Karpas-422 (cell line): ENCODE measurements at regions not wholly inside any gene's neighbourhood (a gene's known extent, or its start where the extent isn't known, plus 50 kb on each side); places are given as distances from the start of the nearest gene placed in this dataset.

Source experiments
- DNase-seq: peaks from one replicate; pipeline ENCODE4 v3.0.0-alpha.2; 2015
- H2AFZ ChIP-seq: fragments of 200-600 bp; sonication (generic); 2 replicates; pipeline ENCODE4 v1.6.1; 2014; ENCODE audit warnings: antibody characterized with exemption, low read length, mixed read lengths
- H3K27ac ChIP-seq: fragments of 200-600 bp; sonication (generic); 2 replicates; pipeline ENCODE4 v1.5.1; 2014; ENCODE audit warnings: mild to moderate bottlenecking, low read length, moderate library complexity
- H3K27me3 ChIP-seq: fragments of 200-600 bp; sonication (generic); 2 replicates; pipeline ENCODE4 v1.6.1; 2014; ENCODE audit warnings: low read length, mixed read lengths
- H3K36me3 ChIP-seq: fragments of 200-600 bp; sonication (generic); 2 replicates; pipeline ENCODE4 v1.6.1; 2014; ENCODE audit warnings: low read length, mixed read lengths; ENCODE audit not compliant: insufficient read depth
- H3K4me1 ChIP-seq: fragments of 200-600 bp; sonication (generic); 2 replicates; pipeline ENCODE4 v1.6.1; 2014; ENCODE audit warnings: mild to moderate bottlenecking, low read length, mixed read lengths
- H3K4me2 ChIP-seq: fragments of 200-600 bp; sonication (generic); 2 replicates; pipeline ENCODE4 v1.6.1; 2014; ENCODE audit warnings: low read length, low read depth, mild to moderate bottlenecking; ENCODE audit not compliant: poor library complexity, severe bottlenecking
- H3K4me3 ChIP-seq: fragments of 200-600 bp; sonication (generic); 2 replicates; pipeline ENCODE4 v1.5.1; 2014; ENCODE audit warnings: mild to moderate bottlenecking, antibody characterized with exemption, low read length, mixed read lengths
- H3K79me2 ChIP-seq: fragments of 200-600 bp; sonication (generic); 2 replicates; pipeline ENCODE4 v1.6.1; 2014; ENCODE audit warnings: mild to moderate bottlenecking, low read length, mixed read lengths
- H3K9ac ChIP-seq: fragments of 200-600 bp; sonication (generic); 2 replicates; pipeline ENCODE4 v1.6.0; 2014; ENCODE audit warnings: low read length
- H3K9me2 ChIP-seq: fragments of 200-600 bp; sonication (generic), shearing (Covaris generic); replicated peaks from 2 replicates; pipeline ENCODE4 v1.6.0; 2014; ENCODE audit warnings: mild to moderate bottlenecking, low read length, moderate library complexity; ENCODE audit not compliant: insufficient read depth
- H3K9me3 ChIP-seq: fragments of 300-700, 200-600 bp; sonication (generic); 2 replicates; pipeline ENCODE4 v1.6.1; 2014; ENCODE audit warnings: low read length, mixed read lengths
- H4K20me1 ChIP-seq: fragments of 200-600 bp; sonication (generic); 2 replicates; pipeline ENCODE4 v1.6.1; 2014; ENCODE audit warnings: mild to moderate bottlenecking, antibody characterized with exemption, low read length, low read depth; ENCODE audit not compliant: insufficient read depth

GRCh38 chrX:13890806-13891205 is 73.9 kb upstream of the GPM6B start:
- Histone ChIP-seq H2AFZ (no peak overlapping the region), H3K9me2 (no peaks in the 10 kb centered on the region), H3K4me2 (no peak overlapping the region), H3K79me2 (no peaks in the 10 kb centered on the region), H3K4me1 (peaks cover 8% of the 10 kb centered on the region), H3K4me3 (no peak overlapping the region), H4K20me1 (no peaks in the 10 kb centered on the region), H3K9ac (no peak overlapping the region), H3K36me3 (no peaks in the 10 kb centered on the region), H3K9me3 (no peaks in the 10 kb centered on the region), H3K27me3 (no peaks in the 10 kb centered on the region), H3K27ac (no peak overlapping the region)
- no peak for DNase-seq

GRCh38 chrX:13888284-13888683 is 71.4 kb upstream of the GPM6B start:
- H3K4me2 ChIP-seq, result no peak overlapping the region
- H3K4me3 ChIP-seq, result no peak overlapping the region
- H2AFZ ChIP-seq, result no peak overlapping the region
- DNase-seq, result no peak
- no peak overlapping the region for H3K27ac ChIP-seq
- H3K79me2 ChIP-seq, result no peaks in the 10 kb centered on the region
- no peaks in the 10 kb centered on the region for H3K9me3 ChIP-seq
- H3K9me2 ChIP-seq, result no peaks in the 10 kb centered on the region
- H4K20me1 ChIP-seq, result no peaks in the 10 kb centered on the region
- peaks cover 8% of the 10 kb centered on the region for H3K4me1 ChIP-seq
- H3K9ac ChIP-seq, result no peak overlapping the region
- no peaks in the 10 kb centered on the region for H3K27me3 ChIP-seq
- H3K36me3 ChIP-seq, result no peaks in the 10 kb centered on the region

GRCh38 chrX:13885591-13885990 is 68.7 kb upstream of the GPM6B start:
- no peak overlapping the region for H3K4me2 ChIP-seq
- H3K4me3 ChIP-seq, result no peak overlapping the region
- no peaks in the 10 kb centered on the region for H3K36me3 ChIP-seq
- no peak overlapping the region for H3K27ac ChIP-seq
- no peak for DNase-seq
- no peak overlapping the region for H2AFZ ChIP-seq
- H4K20me1 ChIP-seq, result no peaks in the 10 kb centered on the region
- H3K9ac ChIP-seq, result no peak overlapping the region
- H3K9me2 ChIP-seq, result no peaks in the 10 kb centered on the region
- H3K27me3 ChIP-seq, result no peaks in the 10 kb centered on the region
- peaks cover 1% of the 10 kb centered on the region; the same call in 1 of the 2 replicates for H3K4me1 ChIP-seq
- H3K79me2 ChIP-seq, result no peaks in the 10 kb centered on the region
- H3K9me3 ChIP-seq, result no peaks in the 10 kb centered on the region

- Histone ChIP-seq H3K9me2 (no peaks in the 10 kb centered on the region), H3K9ac (no peak overlapping the region), H2AFZ (no peak overlapping the region), H3K9me3 (no peaks in the 10 kb centered on the region), H3K27me3 (no peaks in the 10 kb centered on the region), H3K27ac (no peak overlapping the region), H3K4me2 (no peak overlapping the region), H3K4me3 (no peak overlapping the region), H3K36me3 (no peaks in the 10 kb centered on the region), H4K20me1 (no peaks in the 10 kb centered on the region), H3K4me1 (no peaks in the 10 kb centered on the region), H3K79me2 (no peaks in the 10 kb centered on the region)
- DNase-seq, result peak; percentile 29
These were observed 59.8 kb upstream of the GPM6B start for GRCh38 chrX:13876652-13877051.

GRCh38 chrX:13875572-13875971 is 58.7 kb upstream of the GPM6B start:
- Histone ChIP-seq H3K4me2 (no peak overlapping the region), H3K9me3 (no peaks in the 10 kb centered on the region), H3K9ac (no peak overlapping the region), H3K9me2 (no peaks in the 10 kb centered on the region), H3K79me2 (no peaks in the 10 kb centered on the region), H2AFZ (no peak overlapping the region), H3K27me3 (no peaks in the 10 kb centered on the region), H3K36me3 (no peaks in the 10 kb centered on the region), H3K27ac (no peak overlapping the region), H3K4me1 (no peaks in the 10 kb centered on the region), H3K4me3 (no peak overlapping the region), H4K20me1 (no peaks in the 10 kb centered on the region)
- no peak for DNase-seq

GRCh38 chrX:13868591-13868990 is 51.7 kb upstream of the GPM6B start:
- no peaks in the 10 kb centered on the region for H3K9me2 ChIP-seq
- no peaks in the 10 kb centered on the region for H4K20me1 ChIP-seq
- DNase-seq, result no peak
- no peak overlapping the region for H2AFZ ChIP-seq
- H3K36me3 ChIP-seq, result no peaks in the 10 kb centered on the region
- H3K4me2 ChIP-seq, result no peak overlapping the region
- no peaks in the 10 kb centered on the region for H3K9me3 ChIP-seq
- no peak overlapping the region for H3K9ac ChIP-seq
- H3K79me2 ChIP-seq, result no peaks in the 10 kb centered on the region
- no peaks in the 10 kb centered on the region for H3K27me3 ChIP-seq
- H3K27ac ChIP-seq, result no peak overlapping the region
- no peak overlapping the region for H3K4me3 ChIP-seq
- H3K4me1 ChIP-seq, result no peaks in the 10 kb centered on the region
